HCEC 1CT (cell line): ENCODE measurements at regions not wholly inside any gene's neighbourhood (a gene's known extent, or its start where the extent isn't known, plus 50 kb on each side); places are given as distances from the start of the nearest gene placed in this dataset.
A peak's percentile ranks its signal among the peaks of the same experiment; 100 is the strongest.
"Not testable (repeated sequence)": the region's sequence is repeated elsewhere in the genome, so short reads cannot be mapped to it uniquely, and the experiment has no call there.

Source experiments
- DNase-seq: peaks from one replicate; pipeline ENCODE4 v3.0.0-alpha.2; 2017

DNA sequence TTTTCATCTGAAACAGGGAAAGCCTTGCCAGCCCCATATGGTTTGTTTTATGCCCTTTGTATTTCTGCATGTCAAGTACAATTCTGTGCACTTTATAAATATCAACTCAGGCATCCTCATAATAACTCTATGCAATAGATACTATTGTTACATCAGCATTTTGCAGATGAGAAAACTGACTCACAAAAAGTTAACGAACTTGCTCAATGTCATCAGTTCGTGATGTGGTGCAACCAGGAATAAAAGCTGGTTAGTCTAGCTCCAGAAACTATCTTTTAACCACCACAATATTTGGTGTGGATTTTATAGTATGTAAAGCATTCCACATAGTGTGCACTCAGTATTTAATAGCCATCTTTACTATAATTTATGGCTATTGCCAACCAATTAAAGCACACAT, 134.9 kb downstream of the MRPS30 start:
- peak; percentile 13 for DNase-seq

DNA sequence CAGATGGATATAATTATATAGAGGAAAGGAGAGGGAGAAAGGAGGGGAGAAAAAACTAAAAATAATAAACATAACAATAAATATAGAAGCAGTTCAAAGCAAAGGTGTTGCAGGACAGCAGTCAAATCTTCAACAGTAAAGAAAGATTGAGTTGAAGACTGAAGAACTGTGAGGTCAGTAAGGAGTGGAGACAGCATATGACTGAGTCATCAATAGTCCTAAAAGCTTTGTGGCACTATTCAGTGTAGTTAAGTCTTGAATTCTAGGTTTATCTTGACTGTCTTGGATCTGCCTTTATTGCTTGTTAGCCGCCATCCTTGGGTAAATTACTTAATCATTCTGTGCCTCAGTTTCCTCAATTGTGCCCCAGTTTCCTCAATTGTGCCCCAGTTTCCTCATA, 137.0 kb downstream of the MRPS30 start:
- DNase-seq = no peak

DNA sequence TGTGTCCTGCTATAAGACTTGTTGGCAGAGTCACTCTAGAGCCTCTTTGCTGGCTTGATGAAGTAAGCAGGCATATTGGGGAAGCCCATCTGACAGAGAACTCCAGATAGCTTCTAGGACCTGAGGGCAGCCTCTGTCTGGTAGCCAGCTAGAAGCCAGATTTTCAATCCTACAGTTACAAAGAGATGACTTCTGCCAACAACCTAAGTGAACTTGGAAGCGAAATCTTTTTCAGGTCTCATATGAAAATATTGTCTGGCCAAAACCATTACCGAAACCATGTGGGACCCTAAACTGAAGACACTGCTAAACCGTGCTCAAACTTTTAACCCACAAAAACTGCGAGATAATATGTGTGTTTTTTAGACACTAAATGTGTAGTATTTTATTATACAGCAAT, 140.9 kb downstream of the MRPS30 start:
- no peak for DNase-seq

DNA sequence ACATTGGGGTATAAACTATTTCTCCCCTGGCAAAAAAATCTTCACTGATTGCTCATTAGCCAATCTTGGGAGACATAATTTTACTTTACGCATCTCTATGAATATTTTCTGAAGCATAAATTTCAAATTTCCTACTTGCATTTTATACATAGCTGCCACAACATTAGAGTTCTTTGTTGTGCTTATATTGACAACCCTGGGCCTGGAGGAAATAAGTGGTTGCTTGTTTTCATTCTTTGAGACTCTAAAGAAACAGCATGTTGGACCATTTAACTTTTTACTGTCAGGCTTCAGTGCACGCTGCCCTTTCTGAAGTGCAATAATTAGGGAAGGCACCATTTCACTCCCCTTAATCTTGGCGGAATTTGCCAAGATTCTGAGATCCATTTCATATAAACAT, 142.6 kb downstream of the MRPS30 start:
- DNase-seq = no peak

DNA sequence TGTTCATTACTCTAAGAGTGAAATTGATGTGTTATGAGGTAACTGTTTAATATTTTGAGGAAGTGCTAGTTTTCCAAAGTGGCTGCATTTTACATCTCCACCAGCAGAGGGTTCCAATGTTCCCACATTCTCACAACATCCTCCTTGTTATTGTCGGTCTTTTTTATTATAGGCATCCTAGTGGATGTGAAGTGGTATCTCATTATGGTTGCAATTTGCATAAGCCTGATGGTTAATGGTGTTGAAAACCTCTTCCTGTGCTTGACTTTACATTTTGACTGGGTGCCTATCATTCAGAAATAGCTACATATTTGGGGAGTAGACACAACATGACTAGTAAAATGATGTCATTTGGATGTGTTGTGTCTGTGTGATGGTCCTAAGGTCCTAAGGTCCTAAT, 143.6 kb downstream of the MRPS30 start:
- peak; percentile 39 for DNase-seq

DNA sequence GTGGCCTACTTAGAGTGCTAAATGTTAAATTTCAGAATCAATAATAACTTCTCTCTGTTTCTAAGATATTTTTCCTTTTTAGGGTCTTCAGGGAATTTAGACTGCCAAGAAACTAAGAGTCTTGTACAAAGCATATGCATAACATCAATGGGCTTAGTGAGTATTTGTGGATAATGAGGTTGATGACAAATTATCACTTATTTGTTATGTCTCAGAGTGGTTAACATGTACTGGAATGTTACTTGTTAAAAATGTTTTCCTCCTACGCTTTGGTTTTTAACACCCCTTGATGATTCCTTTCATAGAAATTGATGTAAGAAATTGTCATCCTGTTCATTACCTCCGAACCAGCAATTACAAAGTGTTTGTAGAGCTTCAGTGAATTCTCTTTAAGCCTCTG, 144.3 kb downstream of the MRPS30 start:
- no peak for DNase-seq

DNA sequence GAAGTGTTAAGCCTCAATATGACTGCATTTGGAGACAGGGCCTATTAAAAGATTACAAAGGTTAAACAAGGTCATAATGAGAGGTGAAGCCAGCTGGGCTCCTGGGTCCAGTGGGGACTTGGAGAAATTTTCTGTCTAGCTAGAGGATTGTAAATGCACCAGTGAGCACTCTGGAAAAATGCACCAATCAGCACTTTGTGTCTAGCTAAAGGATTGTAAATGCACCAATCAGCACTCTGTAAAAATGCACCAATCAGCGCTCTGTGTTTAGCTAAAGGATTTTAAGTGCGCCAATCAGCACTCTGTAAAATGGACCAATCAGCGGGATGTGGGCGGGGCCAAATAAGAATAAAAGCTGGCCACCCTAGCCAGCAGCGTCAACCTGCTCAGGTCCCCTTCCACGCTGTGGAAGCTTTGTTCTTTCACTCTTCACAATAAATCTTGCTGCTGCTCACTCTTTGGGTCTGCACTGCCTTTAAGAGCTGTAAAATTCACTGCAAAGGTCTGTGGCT, 150.3 kb downstream of the MRPS30 start:
- DNase-seq = not testable (repeated sequence)

DNA sequence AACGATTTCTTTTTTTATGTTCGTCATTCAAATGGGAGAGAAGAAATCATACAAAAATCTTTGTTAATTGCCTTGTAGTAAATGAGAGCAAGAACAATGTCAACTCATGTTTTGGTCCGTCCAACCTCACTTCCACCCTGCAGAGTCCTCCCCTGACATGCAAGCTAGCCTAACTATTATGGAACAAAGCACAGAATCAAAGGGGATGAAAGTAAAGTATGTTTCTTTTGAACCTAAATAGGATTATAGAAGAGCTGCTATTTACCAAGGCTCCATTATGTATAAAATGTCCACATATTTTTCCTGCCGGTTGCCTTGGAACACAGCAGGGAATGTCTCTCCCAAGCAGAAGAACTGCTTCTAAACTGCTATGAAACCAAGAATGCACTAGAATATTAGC, 161.1 kb downstream of the MRPS30 start:
- DNase-seq = no peak

DNA sequence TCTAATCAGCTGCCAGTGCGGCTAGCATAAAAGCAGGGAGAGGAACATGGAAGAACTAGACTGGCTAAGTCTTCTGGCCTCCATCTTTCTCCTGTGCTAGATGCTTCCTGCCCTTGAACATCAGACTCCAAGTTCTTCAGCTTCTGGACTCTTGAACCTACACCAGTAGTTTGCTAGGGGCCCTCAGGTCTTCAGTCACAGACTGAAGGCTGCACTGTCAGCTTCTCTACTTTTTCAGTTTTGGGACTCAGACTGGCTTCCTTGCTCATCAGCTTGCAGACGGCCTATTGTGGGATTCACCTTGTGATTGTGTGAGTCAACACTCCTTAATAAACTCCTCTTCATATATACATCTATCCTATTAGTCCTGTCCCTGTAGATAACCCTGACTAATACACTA, 162.2 kb downstream of the MRPS30 start:
- not testable (repeated sequence) for DNase-seq

DNA sequence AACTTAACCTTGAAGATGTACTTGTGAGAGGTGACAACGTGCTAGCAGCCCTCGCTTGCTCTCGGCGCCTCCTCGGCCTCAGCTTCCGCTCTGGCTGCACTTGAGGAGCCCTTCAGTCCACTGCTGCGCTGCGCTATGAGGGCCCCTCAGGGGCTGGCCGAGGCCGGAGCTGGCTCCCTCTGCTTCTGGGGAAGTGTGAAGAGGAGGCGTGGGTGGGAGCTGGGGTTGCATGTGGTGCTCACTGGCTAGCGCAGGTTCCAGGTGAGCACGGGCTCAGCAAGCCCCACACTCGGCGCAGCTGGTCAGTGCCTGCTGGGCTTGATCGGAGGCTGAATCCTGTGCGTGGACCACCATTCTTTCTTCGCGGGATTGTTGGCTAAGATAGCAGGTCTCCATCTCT, 166.1 kb downstream of the MRPS30 start:
- no peak for DNase-seq

DNA sequence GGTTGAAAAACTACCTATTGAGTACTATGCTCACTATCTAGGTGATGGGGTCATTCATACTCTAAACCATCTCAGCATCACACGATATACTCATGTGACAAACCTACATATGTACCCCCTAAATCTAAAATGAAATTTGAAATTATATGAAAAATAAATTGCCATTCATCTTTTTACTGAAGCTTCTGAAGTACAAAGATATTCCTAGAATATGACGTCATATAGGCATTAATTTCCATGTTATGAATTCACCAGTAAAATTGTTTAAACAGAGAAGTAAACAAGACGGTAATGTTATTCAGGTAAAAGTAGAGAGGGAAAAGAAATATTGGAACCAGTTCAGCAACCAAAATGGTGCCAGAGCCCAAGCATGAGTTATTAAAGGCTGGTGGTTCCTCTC, 173.0 kb downstream of the MRPS30 start:
- no peak for DNase-seq

DNA sequence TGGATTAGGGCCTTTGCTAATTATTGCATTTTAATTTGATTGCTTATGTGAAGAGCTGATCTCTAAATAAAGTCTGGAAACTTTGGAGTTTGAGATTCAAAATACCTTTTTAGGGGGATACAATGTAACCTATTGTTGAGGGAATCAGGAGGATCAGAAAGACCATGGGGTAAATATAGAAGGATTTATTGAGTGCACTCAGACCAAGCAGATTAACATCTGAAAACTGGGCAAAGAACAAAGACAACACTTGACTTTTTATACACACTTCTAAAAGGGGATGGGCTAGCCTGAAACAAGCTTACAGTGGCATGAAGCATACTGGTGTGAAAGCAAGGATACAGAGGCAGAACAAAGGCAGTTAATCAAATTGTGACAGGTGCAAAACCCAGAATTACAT, 174.3 kb downstream of the MRPS30 start:
- DNase-seq = no peak

DNA sequence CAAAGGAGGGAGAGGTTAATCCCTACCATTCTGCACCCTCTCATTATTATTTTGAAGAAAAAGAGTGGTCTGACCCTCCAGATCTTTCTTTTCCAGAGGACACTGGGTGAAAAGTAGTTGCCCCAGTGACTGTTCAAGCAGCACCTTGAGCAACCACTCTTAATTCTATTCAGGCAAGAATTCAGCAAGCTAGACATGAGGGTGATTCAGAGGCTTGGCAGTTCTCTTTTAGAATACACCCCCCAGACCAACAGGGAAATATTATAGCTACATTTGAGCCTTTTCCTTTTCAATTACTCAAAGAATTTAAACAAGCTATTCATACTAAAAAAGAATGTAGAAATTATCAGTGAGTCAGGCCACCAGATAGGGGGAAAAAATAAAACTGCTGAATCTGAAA, 178.3 kb downstream of the MRPS30 start:
- DNase-seq = no peak

DNA sequence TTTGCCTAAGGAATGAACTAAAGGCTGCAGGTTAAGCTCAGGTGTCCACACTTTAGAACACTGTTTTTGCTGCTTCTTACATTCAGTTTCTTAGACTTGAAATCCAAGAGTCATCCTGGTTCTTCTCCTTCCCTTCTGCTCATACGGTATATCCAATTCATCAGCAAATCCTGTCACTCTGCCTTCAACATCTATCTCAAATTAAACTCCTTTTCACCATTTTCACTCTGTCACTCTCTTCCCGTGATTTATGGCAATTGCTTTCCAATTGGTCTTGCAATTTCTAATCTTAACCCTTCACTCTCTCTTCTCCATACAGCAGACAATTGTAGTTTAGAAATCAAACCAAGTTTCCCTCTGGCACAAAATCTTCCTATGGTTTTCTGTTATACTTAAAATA, 182.9 kb downstream of the MRPS30 start:
- no peak for DNase-seq

DNA sequence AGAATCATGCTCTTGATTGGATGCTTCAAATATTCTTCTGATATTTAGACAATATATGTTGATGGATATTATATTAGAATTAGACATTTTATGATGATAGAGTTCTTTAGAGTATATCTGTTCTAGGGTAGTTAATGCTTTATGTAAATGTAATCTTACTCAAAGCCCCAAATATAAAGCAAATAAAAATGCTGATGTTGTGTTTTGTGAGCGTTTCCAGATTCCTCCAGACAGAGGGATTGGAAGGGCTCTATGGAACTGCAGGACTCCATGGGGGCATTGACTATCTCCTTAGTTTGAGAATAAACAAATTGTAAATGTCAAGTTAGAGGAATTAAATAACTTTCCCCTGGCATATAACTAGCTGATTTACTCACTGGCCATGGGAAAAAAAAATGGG, 184.5 kb downstream of the MRPS30 start:
- DNase-seq = no peak

DNA sequence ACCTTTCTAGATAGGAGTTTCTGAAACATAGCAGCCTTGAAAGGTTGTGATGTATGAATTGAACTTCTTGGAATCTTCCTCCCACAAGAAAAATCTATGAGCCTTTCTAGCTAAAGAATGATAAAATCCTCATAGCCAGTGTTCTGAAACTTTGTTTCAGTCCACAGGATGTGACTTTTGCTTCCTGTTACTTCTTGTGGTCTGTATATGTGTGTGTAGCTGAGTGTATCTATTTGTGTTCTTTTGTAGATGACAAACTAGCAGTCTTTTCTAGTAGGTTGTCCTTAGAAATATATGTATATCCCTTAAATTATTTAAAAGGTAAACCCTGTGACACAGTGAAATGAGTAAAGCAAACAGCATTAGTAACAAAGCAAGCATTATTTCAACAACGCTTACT, 188.8 kb downstream of the MRPS30 start:
- no peak for DNase-seq

DNA sequence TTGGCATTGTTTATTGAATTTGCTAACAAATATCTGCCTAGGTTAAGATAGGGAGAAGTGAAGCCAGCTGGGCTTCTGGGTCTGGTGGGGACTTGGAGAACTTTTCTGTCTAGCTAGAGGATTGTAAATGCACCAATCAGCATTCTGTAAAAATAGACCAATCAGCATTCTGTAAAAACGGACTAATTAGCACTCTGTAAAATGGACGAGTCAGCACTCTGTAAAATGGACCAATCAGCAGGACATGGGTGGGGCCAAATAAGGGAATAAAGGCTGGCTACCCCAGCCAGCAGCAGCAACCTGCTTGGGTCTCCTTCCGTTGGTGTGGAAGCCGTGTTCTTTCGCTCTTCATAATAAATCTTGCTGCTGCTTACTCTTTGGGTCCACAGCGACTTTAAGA, 198.4 kb downstream of the MRPS30 start:
- not testable (repeated sequence) for DNase-seq

DNA sequence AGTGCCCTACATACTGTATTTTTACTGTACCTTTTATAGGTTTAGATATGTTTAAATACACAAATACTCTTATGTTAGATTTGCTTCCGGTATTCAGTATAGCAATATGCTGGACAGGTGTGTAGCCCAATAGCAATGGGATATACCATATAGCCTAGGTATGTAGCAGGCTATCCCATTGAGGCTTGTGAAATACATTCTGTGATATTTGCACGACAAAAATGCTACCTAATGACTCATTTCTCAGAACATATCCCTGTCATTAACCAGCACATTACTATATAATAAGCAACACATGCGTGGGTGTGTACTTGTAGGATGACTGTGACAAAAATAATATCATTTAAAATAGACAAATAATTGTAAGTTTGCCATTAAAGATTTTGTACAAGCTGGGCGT, 208.8 kb downstream of the MRPS30 start:
- no peak for DNase-seq

DNA sequence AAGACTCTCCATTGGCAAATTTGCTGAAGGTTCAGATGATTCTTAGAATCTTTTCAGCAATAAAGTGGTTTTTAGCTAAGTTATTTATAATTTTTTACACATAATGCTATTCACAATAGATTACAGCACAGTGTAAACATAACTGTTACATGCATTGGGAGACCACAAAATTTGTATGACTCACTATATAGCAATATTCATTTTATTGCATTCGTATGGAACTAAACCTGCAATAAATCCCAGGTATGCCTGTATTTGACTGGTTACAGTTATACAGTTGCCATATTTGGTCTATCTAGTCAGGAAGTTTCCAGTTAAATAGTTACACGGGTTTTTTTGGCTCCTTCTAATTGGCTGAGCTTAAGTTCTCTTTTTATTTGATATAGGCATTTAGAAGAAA, 220.8 kb downstream of the MRPS30 start:
- no peak for DNase-seq

DNA sequence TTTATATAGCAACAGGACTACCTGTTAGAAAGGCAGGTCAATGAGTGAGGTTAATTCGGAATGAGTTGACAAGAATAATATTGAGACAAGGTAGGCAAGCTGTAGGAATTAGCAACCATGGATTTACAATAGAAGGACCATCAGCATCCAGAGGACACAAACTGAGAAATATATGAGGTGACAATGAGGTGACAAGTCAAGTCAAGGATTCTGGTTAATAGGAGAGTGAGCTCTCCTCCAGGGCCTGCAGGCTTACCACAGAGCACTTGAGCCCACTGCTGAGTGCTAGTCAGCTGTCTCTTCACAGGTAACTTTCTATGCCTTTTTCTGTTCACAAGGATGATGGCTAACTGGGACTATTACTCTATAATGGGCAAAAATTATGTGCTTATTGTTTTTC, 227.2 kb downstream of the MRPS30 start:
- no peak for DNase-seq

DNA sequence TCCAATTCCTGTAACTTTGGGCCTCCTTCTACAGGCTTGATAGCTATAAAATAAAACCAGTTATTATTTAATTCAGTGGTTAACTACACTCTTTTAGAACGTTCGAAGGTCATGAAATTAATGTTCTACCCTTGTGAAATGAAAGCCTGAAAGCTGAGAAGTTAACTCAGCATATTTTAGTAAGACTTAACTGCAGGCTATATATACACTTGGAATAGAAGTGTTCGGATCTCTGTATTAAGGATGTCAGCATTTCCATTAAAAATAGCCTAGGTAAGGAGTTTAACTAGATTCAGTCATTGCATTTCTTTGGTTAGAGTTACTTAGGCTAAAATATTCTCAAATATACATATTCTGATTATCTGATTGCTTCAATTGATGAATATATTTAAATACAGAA, 229.2 kb downstream of the MRPS30 start:
- no peak for DNase-seq

DNA sequence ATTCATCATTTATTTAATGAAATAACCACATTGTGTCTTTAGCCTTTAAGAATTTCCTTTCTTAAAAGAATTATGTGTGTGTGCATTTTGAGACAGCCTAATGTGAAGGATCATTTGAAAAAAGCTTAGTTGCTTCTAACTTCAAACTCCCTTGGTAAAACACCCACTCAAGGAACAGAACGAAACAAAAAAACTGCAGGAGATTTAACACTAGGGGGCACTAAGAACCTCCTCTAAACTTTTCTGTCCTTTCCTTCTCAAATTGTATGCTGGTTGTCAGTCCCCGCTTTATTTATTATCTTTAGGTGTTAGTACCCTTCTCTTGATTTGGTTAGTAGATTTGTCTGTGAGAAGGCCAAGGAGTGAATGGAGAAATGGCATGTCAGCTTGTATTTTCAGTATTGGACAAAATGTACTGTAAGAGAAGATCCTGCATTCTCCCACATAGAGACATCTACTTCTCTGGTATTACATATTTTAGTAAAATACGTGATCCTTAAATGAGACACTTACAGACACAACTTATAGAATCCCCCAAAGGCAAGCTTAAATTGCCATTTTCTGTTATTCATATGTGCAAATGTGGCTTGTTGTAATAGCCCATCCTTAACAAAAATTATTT, 229.7 kb downstream of the MRPS30 start:
- DNase-seq = no peak

DNA sequence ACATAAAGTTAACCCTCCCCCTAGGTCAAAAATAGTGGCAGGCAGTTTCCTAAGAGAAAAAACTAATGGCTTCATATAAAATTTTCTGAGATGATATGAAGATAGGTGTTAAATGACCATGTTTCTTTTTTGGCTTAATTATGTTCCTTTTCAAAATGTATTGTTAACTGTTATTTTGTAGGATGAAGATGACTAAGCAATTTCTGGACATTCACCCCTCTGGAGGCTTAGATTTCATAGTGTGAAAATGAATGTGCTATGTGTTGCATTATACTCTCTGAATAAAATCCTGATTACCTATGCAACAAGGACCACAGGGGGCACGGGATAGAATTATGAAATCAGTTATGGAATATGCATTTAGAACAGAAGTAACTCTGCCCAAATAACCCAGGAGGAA, 233.5 kb downstream of the MRPS30 start:
- DNase-seq = no peak

DNA sequence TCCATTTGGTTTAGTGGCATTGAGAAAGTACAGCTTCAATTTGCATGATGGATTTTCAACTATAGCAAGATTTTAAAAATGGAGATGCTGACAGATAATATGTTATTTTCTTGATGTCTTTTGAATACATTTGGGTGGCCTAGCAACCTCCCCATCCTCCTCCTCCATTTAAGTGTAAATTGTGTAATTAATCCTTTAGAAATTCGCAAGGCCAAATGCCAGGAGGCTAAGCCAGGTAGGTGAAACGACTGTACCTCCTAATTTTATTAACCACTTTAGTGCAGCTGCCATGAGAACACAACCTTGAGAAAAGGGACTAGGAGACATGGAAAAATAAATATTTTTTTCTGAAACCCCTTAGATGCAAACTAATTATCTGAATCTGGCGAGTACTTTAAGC, 248.8 kb downstream of the MRPS30 start:
- DNase-seq = no peak

DNA sequence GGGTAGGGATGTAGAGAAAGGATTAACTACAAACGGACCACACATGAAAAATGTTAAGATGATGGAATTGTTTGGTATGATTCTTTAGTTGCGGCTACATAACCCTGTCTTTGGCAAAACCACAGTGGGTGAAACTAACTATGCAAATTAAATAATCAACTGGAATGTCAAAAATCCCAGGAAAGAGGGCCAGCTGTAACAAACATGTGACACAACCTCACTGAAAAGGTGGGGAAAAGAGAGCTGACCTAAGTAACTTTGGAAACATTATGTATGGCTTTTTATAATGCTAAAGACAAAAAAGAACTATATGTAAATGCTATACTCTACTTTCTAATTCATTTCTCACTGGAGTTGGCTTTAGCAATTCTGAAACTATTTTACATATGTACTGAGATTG, 252.0 kb downstream of the MRPS30 start:
- DNase-seq = no peak

DNA sequence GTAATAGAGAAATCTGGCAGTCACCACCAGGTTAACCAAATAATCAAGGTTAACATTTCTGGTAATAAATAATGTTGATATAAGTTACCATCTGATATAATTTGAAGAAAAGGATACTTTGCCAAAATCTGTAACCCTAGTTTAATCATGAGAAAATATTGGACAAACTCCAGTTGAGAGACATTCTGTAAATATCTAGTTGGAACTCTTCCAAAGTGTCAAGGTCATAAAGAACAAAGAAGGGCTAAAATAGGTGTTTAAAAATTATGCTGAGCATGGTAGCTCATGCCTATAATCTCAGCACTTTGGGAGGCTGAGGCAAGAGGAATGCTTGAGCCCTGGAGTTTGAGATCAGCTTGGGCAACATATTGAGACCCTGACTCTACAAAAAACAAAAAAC, 253.3 kb downstream of the MRPS30 start:
- DNase-seq = no peak
